Left colon (tissue), 2 donors: ENCODE measurements at regions not wholly inside any gene's neighbourhood (a gene's known extent, or its start where the extent isn't known, plus 50 kb on each side); places are given as distances from the start of the nearest gene placed in this dataset.
A peak's percentile ranks its signal among the peaks of the same experiment; 100 is the strongest.
"Not testable (repeated sequence)": the region's sequence is repeated elsewhere in the genome, so short reads cannot be mapped to it uniquely, and the experiment has no call there.

Experiments
- ATAC-seq: fragments of 200-7000 bp; cut with Tn5 transposase; one replicate; pipeline ENCODE4 v1.9.1; 2020; ENCODE audit warnings: mild to moderate bottlenecking, moderate library complexity
- DNase-seq, 2 donors: peaks; one replicate each; pipeline ENCODE4 v3.0.0-alpha.2; 2020
- intact Hi-C, 2 donors: fragments of 100-400 bp; cut with DNase I in 1 of 2; cut with micrococcal nuclease in 1 of 2; formaldehyde crosslinking; loops; one replicate each; pipeline versions ENCODE4 v1.11.2 to v1.14.0; 2022; cut with DNase I, micrococcal nuclease
- donor health status: DM: no; HTN: no; CAD: no.
- donor health status: DM: yes; HTN: yes; CAD: no.

DNA sequence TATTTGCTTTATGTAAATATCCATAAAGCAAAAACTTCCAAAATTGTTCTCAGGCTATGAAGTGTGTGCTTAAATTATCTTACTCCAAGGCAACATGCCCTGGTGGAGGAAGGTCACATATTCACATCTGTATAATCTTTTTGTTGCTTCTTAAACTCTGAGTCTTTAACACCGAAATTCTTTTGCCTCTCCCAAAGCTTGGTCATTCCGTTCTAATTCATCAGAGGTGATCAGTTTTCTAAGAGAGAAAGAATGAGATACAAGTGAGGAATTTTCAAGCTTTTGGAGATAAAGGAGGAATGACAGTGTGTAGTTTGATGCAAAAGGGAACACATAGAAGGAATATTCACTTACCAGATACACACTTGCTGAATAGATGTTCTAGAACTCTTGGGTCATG, 561.7 kb downstream of the LTN1 start:
- ATAC-seq (no peak), DNase-seq (no peak)
- intact Hi-C loops: no loop called here

DNA sequence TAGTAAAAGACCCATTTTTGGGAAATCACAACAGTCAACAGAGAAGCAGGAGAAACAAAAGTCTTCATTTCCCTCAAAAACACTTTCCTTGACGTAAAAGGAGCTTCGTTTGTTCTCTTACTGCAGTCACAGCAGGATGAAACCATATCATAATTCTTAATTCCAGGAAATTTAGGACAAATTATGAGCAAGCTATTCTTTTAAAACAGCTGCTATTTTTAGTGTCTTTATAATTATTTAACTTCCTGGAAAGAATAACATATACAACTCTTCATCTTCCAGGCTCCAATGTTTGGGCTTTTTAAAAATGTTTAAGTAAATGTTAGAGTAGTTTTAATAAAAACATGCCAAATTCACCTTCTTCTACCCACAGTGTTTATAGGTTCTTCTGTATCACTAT, 563.5 kb downstream of the LTN1 start:
- no peak for ATAC-seq
- intact Hi-C loops: no loop called here
- DNase-seq: no peak

DNA sequence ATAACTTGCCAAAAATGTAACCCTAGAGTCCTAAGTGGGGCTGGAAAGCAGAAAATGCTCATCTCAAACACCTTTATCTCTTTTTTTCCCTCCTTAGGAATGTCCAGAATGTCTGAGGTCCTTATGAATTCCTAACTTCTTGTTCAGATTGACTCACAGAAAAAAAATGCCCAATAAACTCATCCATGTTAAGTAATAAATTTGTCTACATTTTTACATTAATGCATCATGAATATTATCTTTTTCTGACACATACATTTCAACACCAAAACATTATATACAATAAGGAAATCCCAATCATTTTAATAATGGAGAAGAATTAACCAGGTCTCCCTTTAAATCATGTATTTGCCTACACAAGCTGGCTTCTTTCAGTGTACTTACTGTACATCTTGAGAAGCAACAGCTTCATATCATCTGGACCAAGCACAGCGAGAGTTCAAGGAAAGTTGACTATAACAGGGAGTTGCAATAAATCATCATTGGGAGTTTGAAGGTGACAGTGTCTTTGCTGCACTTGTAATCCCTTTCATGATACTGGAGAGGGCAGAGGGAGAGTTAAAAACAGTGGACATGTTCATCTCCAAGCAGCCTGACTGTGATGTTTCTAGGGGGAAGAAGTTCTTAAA, 565.2 kb downstream of the LTN1 start:
- no peak for ATAC-seq
- intact Hi-C loops: no loop called here
- DNase-seq: no peak

DNA sequence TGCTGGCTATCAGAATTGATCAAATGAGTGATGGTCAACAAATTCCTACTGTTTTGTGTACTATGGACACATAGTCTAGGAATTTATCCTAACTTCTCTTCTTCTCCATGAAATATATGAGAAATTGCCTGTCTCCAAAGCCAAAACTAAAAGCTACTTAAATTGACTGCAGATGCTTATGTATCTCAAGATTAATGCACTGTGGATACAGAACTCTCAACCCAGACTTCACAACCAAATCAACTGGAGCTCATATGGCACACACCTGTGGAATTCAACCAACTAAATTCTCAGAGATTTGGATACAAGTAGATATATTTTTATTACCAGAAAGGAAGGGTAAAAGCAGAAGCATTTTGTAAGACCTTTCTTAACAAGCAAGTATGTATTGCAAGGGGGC, 566.1 kb downstream of the LTN1 start:
- DNase-seq: no peak
- intact Hi-C loops: no loop called here
- no peak for ATAC-seq

DNA sequence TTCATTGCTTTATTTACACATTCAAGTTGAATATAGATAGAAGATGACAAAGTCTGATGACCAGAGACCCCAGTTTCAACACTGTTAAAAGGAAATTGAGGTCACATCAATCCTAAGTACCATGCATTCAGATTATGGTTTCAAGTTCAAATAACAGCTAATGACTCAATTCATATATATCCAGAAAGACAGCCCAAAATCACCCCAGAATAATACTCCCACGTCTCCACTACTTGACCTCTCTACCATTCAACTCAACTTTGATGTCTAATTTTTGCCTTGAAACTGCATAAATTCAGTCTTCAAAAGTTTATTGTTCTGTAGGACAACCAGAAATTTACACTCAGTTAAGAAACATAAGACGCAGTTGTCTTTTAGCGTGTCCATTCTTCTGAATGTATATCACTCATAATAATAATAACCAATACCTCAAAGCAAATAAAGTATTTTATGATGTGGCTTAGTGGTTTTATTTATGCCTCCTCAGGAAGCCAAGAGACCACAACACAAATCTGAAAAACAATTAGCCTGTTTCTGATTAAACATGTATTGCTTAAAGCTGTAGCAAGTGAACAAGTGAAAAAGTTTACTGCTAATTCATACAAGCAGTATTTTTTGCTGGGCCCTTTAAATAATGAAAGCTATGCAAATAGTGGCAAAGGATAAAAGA, 569.0 kb downstream of the LTN1 start:
- no peak for ATAC-seq
- intact Hi-C loops: no loop called here
- DNase-seq: no peak

DNA sequence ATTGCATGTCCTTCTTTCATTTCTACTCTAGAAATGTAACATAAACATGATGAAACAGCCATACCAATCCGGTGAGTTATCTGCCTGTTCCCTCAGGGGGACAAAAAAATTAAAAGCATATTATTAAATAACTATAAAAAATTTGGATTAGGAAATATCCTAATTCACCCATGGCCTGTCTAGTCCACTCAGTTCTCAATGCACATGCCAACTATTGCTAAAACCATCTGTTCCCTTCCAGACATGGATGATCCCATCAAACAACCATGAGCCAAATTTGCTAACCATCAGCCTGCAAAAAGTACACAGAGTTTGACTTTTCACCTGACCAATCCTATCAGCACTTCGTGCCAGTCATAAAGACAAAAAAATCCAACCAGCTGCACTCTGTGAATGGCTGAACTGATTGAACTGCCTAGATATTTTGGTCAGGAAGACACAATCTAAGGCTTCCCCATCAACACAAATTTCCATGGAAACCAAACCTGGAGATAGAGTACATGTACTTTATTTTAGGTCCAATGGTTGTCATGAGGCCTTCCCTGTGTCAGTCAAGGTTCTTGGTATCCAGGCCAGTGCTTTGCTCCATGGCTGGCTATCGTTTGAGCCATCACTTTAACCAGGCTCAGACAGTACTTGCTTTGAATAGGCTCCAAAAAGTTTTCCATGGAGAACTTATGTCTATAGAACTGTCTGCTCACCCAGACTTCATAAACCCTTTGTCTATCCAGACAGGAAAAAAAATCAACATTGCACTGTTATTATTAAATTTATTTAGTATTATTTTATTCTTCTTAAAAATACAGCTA, 570.8 kb downstream of the LTN1 start:
- no peak for ATAC-seq
- intact Hi-C loops: no loop called here
- DNase-seq: no peak

DNA sequence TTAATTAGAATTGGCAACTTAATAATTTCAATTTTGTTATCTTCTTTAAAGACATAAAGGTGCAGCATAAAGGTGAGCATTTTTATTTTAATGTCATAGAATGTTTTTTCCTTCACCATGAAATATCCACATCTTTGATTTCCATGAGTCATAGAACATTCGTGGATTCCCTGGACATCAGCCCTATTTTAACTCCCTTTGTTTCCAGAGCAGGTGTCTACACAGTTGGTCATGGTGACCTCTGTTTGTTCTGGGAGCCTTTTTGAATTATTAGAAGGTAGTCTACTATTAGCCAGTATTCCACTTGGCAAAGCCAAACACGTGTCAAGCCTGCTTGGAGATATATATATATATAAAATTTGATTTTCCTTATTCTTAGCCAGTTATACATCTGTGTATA, 572.9 kb downstream of the LTN1 start:
- intact Hi-C loops: no loop called here
- DNase-seq: no peak
- ATAC-seq: no peak

DNA sequence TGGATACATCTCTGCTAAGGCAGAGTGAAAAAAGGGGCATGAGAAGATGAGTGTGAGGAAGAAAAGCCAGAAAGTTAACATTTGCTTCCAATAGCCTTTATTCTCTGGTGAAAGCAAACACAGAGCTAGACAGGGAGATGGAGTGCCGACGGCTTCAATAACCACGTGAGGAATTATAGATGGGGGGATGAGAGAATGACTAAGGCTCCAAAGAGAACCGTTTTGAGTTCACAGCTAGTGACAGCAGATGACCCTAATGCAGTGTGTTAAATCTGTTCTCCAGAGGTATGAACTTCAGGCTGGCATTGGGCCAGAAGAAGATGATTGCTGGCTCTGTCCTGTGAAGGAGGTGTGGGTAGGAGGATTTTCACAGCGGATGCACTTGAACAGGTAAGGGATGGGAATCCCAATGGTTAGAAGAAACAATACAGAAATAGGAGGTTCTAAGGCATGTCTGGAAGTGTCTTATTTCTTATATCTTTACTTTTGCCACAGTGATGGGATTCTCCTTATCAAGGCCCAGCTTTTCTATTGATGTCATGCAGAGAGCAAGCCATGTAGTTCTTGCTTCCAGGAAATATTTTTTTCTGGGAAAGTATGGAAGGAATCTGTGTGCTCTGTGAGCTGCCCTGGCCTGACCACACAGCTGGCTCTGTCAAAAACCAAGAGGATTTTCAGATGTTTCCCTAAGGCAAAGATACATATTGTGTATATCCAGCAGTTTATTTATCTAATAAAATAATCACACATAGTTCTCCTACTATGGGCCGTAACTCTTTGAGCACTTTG, 573.8 kb downstream of the LTN1 start:
- intact Hi-C loops: no loop called here
- ATAC-seq: no peak
- DNase-seq: no peak

DNA sequence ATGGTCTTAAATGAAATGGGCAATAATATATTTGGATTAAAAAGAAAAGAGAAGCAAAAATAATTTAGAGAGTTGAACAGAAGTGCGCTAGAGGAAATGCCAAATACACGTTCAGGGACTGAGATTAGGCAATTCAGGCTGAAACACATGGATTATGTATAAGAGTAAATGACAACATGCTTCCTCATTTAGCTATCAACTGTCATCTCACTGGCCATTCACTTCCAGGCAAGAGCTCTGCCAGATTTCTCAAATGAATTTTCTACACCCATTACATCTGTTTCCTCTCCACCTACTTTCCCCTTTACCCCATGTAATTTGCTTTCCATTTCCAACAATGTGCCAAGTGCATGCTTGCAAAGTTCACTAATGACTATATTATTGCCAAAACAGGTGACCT, 582.4 kb downstream of the LTN1 start:
- intact Hi-C loops: no loop called here
- no peak for ATAC-seq
- DNase-seq: no peak

DNA sequence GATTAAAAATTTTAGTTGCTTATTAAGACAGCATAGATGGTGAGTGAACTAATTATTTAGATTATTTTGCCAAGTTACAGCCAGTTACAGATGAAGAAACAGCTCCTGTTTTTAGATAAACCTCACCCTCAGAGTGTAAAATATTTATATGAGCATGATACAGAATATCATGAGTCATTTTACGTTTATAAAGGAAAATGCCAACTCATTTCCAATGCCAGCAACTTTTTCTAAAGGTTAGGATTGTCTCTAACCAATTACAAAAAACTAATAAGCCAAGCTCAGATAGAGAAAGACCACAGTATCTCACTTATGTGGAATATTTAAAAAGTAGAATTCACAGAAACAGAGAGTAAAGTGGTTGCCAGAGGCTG, 590.1 kb downstream of the LTN1 start:
- ATAC-seq: no peak
- DNase-seq: no peak
- intact Hi-C loops: no loop called here

DNA sequence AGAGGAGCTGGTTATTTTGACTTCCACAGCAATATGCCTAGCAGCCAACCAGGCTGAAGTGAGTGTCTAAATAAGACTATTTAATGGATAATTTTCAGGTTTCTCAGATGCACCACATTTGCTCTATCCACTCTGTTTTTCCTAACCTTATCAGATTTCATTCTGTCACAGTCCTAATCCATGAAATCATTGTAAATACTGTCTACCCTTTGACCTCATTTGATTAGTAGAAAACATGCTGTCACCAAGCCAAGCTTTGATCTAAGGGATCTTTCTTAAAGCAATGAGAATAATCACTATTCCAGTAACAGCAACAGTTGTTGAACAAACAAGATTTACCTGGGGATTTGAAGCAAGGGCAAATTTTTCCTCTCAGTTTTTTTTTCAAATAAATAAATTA, 595.6 kb downstream of the LTN1 start:
- ATAC-seq (no peak), DNase-seq (no peak)
- intact Hi-C loops: no loop called here

DNA sequence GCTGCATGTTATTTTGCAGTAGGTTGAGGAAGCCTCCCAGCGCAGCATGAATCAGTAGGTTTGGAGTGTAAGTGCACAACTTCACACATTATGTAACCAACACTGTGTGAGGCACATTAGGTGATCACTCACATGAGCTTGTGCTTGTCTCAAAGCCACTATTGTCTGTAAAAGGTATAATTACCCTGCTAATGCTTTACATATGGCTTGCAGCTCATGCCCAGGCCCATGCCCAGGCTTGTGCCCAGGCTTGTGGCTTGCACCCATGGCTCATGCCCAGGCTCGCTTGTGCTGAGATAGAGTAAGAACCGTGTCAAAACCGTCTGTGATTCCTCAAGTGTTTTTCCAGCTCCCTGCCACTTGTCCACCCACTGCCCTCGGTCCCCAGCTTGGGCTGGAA, 596.3 kb downstream of the LTN1 start:
- no peak for DNase-seq
- no peak for ATAC-seq
- intact Hi-C loops: no loop called here

DNA sequence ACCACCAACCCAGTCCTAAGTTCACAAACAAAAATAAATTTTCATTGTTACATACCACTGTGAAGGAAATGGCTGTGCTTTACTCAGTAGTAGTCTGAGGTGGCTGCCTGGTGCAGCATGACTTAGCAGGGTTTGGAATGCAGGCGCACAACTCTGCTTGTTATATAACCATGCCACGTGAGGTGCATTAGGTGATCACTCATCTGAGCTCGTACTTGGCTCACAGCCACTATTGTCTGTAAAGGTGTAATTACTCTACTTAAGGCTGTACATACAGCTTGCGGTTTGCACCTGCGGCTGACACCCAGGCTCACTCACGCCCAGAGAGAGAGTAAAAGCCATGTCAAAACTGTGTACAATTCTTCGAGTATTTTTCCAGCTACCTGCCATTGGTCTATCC, 599.4 kb downstream of the LTN1 start:
- DNase-seq (peak; percentile 77 to 86), ATAC-seq (peak; percentile 97)
- intact Hi-C loops: no loop called here

DNA sequence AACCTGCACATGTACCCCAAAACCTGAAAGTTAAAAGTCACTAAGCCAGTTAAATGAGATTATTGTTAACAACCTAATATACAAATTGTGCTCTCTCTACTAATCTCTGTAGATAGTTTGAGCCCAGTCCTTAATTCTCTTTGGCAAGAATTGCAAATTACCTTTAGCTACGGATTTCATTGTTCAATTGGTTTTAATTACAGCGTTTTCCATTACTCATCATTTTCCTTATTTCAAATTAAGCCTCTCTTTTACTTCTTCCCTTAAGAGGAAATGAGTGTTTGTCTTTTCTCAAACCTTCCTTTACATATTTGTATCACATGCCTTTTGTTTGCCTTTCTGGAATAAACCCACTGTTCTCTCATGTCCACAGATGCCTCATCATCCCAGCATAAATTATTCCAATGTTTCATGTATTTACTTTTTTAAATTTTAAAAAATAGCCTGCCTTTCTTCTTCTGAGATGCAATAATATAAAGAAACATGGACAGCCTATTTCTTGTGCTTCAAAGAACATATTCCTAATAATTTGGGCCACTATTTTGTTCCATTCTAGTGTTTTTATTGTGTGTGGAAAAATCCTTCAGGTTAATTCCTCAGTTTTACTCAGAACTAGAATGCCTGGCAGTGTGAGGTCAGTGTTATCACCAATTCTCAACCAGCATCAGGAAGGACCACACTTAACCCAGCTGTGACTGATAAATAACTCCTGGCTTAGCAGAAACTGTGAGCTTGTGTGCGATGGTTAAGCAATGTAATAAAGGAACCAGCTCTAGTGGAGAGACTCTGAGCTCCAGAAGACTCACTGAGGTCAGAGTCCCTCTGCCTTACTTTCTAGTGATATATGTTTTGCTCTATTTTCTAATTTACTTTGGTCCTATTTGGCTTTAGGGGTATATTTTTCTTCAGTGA, 600.5 kb downstream of the LTN1 start:
- ATAC-seq: no peak
- no peak for DNase-seq
- intact Hi-C loops: no loop called here

DNA sequence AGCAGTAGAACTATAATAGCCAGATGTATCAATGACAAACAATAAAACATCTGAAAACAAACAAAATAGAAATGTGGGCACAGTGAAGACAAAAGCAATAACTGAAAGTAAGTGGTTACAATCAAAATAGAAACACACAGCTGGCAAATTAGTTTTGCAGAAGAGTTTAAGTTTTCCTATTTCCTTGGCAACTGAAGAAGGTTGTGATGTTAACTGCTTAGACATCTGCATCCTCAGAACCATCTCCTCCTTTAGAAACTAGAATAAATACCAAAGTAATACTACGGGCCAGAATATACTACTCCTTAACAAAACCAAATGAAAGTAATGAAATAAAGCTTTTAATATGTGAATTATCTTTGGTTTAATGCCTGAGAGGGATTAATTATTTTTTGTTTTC, 605.5 kb downstream of the LTN1 start:
- intact Hi-C loops: no loop called here
- DNase-seq (no peak), ATAC-seq (no peak)

DNA sequence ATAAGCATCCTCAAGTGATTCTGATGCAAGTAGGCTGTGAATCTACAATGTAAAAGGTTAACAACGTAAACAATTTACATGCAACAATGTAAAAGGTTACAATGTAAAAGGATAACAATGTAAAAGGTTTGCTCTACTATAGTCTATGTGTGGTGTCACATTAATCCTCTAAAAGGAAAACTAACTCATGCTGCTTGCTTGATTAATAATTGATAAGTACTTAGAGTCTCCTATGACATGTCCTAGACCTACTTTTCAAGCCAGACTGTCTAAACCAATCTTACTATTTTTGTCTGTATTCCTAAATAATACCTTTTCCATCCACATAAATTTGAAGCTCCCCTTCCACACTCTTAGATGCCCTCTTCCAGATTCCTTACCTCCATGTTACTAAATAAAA, 606.8 kb downstream of the LTN1 start:
- DNase-seq (no peak), ATAC-seq (no peak)
- intact Hi-C loops: no loop called here

DNA sequence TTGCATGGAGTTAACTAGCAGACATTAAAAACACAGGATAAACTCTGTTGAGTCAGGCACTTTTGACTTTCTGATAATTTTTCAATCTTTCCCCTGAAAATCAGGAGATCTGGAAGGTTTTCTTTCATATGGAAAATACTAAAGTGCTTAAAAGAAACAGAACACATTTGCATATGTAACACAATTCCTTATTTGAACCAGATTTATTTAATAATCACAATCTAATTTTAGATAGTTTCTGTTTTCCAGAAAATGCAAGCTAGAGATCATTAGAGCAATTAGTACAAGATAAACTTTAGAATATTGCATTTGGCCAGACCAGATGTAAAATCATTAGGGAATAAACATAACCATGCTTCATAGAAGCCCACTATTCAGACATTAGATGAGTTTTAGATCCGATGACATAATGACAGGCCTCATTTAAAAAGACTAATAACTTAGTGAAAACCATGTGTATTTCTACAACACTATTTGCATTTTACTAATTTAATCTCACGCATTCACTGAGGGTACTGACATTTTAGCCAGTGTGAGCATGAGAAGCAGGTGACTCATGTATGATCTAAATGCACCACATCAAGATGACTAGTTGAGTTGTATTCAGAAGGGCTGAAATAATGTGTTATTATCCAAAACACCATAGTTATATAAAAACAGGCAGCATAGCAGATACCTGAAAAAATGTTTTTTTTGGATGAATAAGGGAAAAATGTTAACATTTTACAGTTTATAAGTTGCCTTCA, 611.5 kb downstream of the LTN1 start:
- ATAC-seq, DNase-seq, intact Hi-C loops: not testable (repeated sequence)

DNA sequence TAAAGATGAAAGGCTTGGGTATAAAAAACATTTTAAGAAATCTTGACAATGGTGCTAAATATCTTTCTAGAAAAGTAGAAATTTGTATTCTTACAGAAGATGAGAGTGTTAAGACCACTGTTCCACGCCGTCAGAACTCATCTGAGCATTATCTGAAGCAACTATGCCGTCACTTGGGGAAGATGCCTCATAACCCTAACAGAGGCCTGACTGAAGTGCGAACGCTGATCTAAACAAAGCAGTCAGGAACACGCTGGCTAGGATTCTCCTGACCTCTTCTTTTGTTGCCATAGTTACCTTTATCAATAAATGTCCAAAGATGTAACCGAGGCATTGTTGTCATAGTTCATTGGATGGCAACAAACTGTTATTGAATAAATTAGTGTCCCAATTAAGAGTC, 612.4 kb downstream of the LTN1 start:
- ATAC-seq: no peak
- intact Hi-C loops: no loop called here
- DNase-seq: no peak
